HG02642 (cell line): ENCODE measurements at regions not wholly inside any gene's neighbourhood (a gene's known extent, or its start where the extent isn't known, plus 50 kb on each side); places are given as distances from the start of the nearest gene placed in this dataset.

Experiments used
- ATAC-seq: cut with Tn5 transposase; IDR thresholded peaks from one replicate; pipeline ENCODE4 v1.9.1; 2021; ENCODE audit warnings: mild to moderate bottlenecking; ENCODE audit not compliant: unreplicated experiment, poor library complexity

- no peak for ATAC-seq
These were observed 425.2 kb downstream of the ADAMTS20 start for GRCh38 chr12:43126652-43127375.

DNA sequence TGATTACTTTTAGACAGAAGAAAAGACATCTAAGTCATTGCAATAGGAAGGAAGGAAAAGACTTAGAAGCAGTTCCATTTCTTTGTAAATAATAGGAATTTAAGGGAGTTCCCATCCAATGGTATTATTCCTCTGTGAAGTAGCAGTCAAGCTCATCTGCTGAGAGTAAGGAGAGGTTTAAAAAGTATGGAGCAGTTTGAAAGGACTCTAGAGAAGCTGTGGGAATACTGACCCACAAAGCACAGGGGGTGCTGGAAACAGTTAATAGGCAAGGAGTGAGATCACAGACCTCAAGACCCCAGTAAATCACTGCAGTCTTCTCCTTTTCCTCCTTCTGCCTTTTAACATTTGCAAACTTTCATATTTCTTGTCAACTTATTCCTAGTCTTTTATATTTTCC lies 428.5 kb downstream of the ADAMTS20 start:
- ATAC-seq: no peak

GRCh38 chr12:43120150-43120549 lies 431.9 kb downstream of the ADAMTS20 start:
- no peak for ATAC-seq

DNA sequence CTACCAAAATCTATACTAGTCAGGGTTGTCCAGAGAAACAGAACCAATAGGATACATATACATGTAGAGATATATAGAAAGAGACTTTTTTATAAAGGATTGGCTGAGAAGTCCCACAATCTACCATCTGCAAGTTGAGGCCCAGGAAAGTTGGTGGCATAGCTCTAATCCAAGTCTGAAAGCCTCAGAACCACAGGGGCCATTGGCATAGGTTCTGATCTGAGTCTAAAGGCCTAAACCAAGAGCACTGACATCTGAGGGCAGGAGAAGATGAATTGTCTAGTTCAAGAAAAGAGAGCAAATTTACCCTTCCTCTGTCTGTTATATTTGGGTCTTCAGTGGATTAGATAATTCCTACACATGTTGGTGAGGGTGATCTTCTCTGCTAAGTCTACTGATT lies 433.1 kb downstream of the ADAMTS20 start:
- no peak for ATAC-seq

- no peak for ATAC-seq
These were observed 433.8 kb downstream of the ADAMTS20 start for GRCh38 chr12:43118234-43118633.

- ATAC-seq: no peak
These were observed 434.6 kb downstream of the ADAMTS20 start for GRCh38 chr12:43117226-43117930.

- no peak for ATAC-seq
These were observed 436.4 kb downstream of the ADAMTS20 start for GRCh38 chr12:43115441-43116160.

- ATAC-seq: no peak
These were observed 437.7 kb downstream of the ADAMTS20 start for GRCh38 chr12:43114316-43114715.

- no peak for ATAC-seq
These were observed 438.4 kb downstream of the ADAMTS20 start for GRCh38 chr12:43113616-43114015.

DNA sequence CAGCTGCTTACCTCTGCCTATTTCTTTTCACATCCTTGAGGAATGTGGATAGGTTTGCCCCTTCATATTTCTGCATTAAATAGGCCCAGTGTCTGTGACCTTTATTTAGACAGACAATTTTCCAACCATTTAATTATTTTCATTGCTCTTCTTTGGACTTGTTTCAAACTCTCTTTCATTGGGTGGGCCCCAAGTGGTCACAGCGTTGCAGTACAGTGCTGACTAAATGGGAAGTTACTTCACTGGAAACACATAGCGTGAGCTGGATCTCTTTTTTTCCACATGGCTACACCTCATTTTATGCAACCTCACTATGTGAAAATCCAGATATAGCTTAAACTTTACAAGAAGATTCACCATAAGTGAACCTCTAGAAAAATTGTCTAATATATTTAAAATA lies 438.9 kb downstream of the ADAMTS20 start:
- no peak for ATAC-seq

DNA sequence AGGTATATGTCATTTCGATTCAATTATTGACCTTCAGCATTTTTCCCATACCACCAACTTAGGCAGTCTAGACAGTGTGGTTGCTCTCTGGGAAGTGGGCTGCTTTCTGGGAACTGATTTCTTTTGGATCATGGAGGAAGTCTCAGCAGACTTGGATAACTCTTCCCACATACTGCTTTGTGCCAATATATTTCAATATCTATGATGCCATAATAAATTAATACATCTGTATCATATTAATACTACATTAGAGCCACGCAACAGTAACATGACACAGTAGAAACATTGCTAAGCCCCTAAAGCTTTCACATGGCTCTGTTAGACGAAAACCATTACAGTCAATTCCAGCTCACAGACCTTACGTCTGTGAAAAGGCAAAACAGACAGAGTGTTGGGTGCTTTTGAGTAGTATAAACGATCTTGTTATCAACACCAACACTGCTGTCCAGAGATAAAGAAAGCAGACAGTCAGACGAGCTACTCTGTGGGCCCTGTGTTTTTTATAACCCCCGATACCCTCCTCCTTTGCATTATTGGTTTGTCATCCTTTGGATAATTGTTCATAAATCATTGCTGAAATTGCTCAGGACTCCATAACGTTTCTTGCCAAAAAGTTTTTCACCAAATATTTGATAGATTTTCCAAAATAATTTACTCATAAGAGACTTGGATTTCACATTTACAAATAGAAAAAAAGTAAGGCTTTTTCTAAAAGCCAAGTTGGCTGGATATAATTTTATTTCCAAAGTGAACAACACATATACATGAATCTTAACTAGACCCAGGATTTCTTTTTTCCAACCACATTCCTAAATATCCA lies 439.7 kb downstream of the ADAMTS20 start:
- ATAC-seq: no peak

DNA sequence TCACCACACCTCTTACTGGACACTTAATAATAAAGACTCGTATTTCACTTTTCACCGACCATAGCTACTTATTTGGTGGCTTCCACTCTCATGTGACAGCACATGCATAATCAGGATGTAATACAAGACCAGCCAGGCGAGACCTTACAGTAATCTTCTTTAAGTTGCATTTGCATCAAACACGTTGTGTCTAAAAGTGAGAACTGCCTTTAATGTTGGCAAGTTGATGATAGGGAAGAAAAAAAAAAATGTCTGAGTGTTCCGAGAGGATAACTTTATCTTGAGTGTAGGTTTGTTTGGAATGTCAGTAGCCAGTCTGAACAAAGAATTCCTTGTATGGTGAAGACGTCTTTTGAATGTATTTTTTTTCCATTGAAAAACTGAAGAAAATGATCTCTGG lies 440.4 kb downstream of the ADAMTS20 start:
- no peak for ATAC-seq

- no peak for ATAC-seq
These were observed 442.2 kb downstream of the ADAMTS20 start for GRCh38 chr12:43109631-43110345.

- no peak for ATAC-seq
These were observed 443.3 kb downstream of the ADAMTS20 start for GRCh38 chr12:43108656-43109055.

DNA sequence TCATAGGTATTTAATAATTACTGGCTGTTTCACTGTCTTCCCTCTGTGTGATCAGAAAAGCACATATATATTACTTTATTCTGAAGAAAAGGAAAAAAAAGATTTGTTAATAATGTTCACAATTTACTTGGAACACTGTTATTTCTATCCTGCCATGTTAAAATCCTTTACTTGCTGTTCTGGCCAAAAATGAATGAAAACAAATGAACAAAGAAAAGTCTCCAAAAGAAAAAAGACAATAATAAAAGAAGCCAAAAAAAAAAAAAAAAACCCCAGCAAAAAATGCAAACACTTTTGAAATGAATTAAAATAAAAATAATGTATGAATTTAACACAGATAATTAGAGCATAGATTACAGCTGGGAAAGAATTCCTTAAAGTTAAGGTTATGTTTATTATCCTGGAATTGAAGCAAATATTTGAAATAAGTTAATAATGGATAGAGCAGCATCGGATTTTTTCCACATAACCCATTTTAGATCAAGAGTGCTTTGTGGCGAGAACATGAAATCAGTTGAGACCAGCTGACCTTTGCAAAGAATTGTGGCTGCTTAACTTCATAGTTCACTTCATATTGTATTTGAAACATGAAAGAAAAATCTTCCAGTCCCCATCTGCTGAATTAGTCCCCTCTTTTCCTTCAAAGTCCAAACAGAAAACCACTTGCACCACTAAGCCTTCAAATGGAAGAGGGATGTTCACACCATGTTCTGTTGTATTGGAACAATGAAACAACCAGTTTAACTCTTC lies 444.8 kb downstream of the ADAMTS20 start:
- no peak for ATAC-seq

DNA sequence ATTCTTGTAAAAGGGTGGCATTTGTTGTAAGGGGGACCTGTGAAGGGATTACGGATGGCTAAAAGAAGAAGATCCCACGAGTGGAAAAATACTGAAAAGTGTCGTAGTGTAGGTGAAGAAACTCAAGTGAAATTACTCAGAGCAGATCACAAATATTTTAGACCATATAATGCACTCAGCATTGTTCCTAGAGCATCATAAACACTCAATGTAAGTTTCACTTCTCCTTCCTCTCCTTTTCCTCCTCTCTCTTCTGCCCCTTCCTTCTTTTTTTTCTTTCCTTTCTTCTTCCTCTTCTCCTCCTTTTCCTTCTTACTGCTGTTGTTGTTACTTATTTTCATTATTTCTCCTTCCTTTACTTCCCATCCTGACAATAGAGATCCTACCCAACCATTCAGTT lies 445.6 kb downstream of the ADAMTS20 start:
- ATAC-seq: no peak

DNA sequence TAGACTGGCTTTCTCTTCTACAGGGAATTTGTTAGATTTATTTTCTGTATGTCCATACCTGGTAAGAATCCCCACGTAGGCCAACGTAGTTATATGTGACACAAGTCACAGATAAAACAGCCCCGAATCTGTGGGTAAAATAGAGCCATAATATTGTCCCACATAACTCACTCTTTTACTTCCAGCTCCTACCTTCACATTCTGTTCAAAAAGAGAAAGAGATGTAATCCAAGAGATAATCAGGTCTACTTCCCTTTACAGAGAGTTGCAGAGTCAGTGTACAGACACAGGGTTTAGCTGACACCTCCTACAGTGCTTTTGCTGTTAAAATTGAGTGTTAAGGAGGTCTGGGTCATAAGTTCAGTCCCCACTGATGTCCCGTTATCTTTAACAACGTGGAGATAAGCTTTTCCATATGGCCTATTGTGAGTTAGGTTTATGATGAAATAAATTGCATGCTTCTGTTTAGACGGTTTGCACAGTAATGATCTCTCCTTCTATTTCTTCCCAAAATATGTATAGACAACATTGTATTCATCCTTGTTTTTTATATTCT lies 446.5 kb downstream of the ADAMTS20 start:
- no peak for ATAC-seq

DNA sequence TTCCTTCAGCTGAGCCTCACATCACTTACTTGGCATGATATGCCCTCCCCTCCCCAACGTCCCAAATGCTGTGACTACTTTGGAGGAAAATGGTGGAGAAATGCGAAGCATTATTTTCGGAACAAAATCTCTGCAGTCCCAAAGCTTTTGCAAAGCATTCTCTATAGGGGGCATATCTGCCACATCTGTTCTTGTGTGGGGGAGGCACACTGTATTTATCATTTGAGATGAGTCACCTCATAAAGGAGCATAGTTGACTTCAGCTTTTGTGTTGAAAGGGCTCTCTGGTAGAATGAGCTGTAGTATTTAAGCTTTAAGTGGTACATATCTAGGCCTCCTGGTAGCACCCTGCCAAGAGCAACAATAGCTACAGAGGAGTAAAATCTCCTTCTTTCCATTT lies 447.5 kb downstream of the ADAMTS20 start:
- ATAC-seq: no peak

- ATAC-seq: no peak
These were observed 448.1 kb downstream of the ADAMTS20 start for GRCh38 chr12:43103866-43104265.
